ENCODE measurements at regions not wholly inside any gene's neighbourhood (a gene's known extent, or its start where the extent isn't known, plus 50 kb on each side); places are given as distances from the start of the nearest gene placed in this dataset.

GRCh38 chr20:17878069-17878911, 90.3 kb downstream of the SNX5 start (continued):
- TF ChIP-seq ZNF274 (CRISPR knock-in tag; IDR thresholded peaks at IDR 0.05) (peak; percentile 68; the same call in 1 of the 2 replicates), ZBTB42 (CRISPR knock-in tag; IDR thresholded peaks at IDR 0.05) (no peak), USF2 (IDR thresholded peaks at IDR 0.05; ENCODE audit: low read depth, low read length) (no peak), USF2 (CRISPR knock-in tag; IDR thresholded peaks at IDR 0.05; ENCODE audit: borderline replicate concordance) (no peak), ZNF747 (CRISPR knock-in tag; IDR thresholded peaks at IDR 0.05; ENCODE audit: borderline replicate concordance) (peak; percentile 63), GABPB1 (CRISPR knock-in tag; IDR thresholded peaks at IDR 0.05) (peak; percentile 33; the same call in 1 of the 2 replicates), ZNF737 (CRISPR knock-in tag; IDR thresholded peaks at IDR 0.05; ENCODE audit: borderline replicate concordance) (no peak), ZNF3 (CRISPR knock-in tag; IDR thresholded peaks at IDR 0.05) (no peak), SMAD9 (CRISPR knock-in tag; IDR thresholded peaks at IDR 0.05) (0 out of 2 replicates have a peak, but pooled peaks have one; percentile 76), MTF1 (CRISPR knock-in tag; IDR thresholded peaks at IDR 0.05) (no peak), NFATC3 (CRISPR knock-in tag; IDR thresholded peaks at IDR 0.05) (peak; percentile 39; the same call in 1 of the 2 replicates), FOXO1 (CRISPR knock-in tag; IDR thresholded peaks at IDR 0.05) (peak; percentile 28; the same call in 1 of the 2 replicates)
- TF ChIP-seq, protein P1, sequence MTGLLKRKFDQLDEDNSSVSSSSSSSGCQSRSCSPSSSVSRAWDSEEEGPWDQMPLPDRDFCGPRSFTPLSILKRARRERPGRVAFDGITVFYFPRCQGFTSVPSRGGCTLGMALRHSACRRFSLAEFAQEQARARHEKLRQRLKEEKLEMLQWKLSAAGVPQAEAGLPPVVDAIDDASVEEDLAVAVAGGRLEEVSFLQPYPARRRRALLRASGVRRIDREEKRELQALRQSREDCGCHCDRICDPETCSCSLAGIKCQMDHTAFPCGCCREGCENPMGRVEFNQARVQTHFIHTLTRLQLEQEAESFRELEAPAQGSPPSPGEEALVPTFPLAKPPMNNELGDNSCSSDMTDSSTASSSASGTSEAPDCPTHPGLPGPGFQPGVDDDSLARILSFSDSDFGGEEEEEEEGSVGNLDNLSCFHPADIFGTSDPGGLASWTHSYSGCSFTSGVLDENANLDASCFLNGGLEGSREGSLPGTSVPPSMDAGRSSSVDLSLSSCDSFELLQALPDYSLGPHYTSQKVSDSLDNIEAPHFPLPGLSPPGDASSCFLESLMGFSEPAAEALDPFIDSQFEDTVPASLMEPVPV (CRISPR knock-in tag; IDR thresholded peaks at IDR 0.05): 0 out of 2 replicates have a peak, but pooled peaks have one; percentile 26
- TF ChIP-seq, protein P2, sequence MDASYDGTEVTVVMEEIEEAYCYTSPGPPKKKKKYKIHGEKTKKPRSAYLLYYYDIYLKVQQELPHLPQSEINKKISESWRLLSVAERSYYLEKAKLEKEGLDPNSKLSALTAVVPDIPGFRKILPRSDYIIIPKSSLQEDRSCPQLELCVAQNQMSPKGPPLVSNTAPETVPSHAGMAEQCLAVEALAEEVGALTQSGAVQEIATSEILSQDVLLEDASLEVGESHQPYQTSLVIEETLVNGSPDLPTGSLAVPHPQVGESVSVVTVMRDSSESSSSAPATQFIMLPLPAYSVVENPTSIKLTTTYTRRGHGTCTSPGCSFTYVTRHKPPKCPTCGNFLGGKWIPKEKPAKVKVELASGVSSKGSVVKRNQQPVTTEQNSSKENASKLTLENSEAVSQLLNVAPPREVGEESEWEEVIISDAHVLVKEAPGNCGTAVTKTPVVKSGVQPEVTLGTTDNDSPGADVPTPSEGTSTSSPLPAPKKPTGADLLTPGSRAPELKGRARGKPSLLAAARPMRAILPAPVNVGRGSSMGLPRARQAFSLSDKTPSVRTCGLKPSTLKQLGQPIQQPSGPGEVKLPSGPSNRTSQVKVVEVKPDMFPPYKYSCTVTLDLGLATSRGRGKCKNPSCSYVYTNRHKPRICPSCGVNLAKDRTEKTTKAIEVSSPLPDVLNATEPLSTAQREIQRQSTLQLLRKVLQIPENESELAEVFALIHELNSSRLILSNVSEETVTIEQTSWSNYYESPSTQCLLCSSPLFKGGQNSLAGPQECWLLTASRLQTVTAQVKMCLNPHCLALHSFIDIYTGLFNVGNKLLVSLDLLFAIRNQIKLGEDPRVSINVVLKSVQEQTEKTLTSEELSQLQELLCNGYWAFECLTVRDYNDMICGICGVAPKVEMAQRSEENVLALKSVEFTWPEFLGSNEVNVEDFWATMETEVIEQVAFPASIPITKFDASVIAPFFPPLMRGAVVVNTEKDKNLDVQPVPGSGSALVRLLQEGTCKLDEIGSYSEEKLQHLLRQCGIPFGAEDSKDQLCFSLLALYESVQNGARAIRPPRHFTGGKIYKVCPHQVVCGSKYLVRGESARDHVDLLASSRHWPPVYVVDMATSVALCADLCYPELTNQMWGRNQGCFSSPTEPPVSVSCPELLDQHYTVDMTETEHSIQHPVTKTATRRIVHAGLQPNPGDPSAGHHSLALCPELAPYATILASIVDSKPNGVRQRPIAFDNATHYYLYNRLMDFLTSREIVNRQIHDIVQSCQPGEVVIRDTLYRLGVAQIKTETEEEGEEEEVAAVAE (CRISPR knock-in tag; IDR thresholded peaks at IDR 0.05; ENCODE audit: borderline replicate concordance): peak; percentile 46; the same call in 1 of the 2 replicates

All from HepG2 (cell line).